ENCODE measurements at regions not wholly inside any gene's neighbourhood (a gene's known extent, or its start where the extent isn't known, plus 50 kb on each side); places are given as distances from the start of the nearest gene placed in this dataset.

GRCh38 chr16:6317934-6318333 is 1014.7 kb upstream of the RBFOX1 start:
- Histone ChIP-seq H3K9ac (ENCODE audit: insufficient read depth in 1 of 2, low read length in 2 of 2) (no peak overlapping the region), H3K27ac (ENCODE audit: low read depth in 1 of 2, low read length in 1 of 2) (no peak overlapping the region), H3K9me3 (ENCODE audit: control insufficient read depth in 4 of 4, insufficient read depth in 3 of 4, low read length in 3 of 4) (peaks cover 0 to 2% (median 1%) of the 10 kb centered on the region in 4 donors), H3K4me1 (ENCODE audit: control insufficient read depth in 5 of 5, insufficient read depth in 5 of 5, low read length in 5 of 5) (no peaks in the 10 kb centered on the region), H3K36me3 (ENCODE audit: control insufficient read depth in 4 of 4, insufficient read depth in 4 of 4, low read length in 4 of 4) (no peaks in the 10 kb centered on the region), H3K4me3 (no peak overlapping the region), H3K27me3 (ENCODE audit: control insufficient read depth in 3 of 3, insufficient read depth in 3 of 3, low read length in 2 of 3) (no peaks in the 10 kb centered on the region)
- ATAC-seq (ENCODE audit: insufficient read depth, low FRiP score) (no peak), DNase-seq (no peak)
- no peak for TF ChIP-seq CTCF (IDR thresholded peaks at IDR 0.05; ENCODE audit: control extremely low read depth, extremely low read depth)
- WGBS, 2 donors: 48 to 70% methylated on average over 4 of the region's 4 CpGs

- TF ChIP-seq CTCF (IDR thresholded peaks at IDR 0.05; ENCODE audit: control extremely low read depth, extremely low read depth): no peak
- 80 to 85% methylated on average over 8 of the region's 8 CpGs for WGBS, 2 donors
- peaks cover 0 to 4% (median 1%) of the 10 kb centered on the region in 4 donors for H3K9me3 ChIP-seq (ENCODE audit: control insufficient read depth in 4 of 4, insufficient read depth in 3 of 4, low read length in 3 of 4)
Measured at GRCh38 chr16:6309271-6309670, 1023.4 kb upstream of the RBFOX1 start.

GRCh38 chr16:6308176-6308575 is 1024.5 kb upstream of the RBFOX1 start:
- H3K9ac ChIP-seq (ENCODE audit: insufficient read depth in 1 of 2, low read length in 2 of 2): no peak overlapping the region
- no peak for TF ChIP-seq CTCF (IDR thresholded peaks at IDR 0.05; ENCODE audit: control extremely low read depth, extremely low read depth)
- H3K4me1 ChIP-seq (ENCODE audit: control insufficient read depth in 5 of 5, insufficient read depth in 5 of 5, low read length in 5 of 5): no peaks in the 10 kb centered on the region
- no peaks in the 10 kb centered on the region for H3K36me3 ChIP-seq (ENCODE audit: control insufficient read depth in 4 of 4, insufficient read depth in 4 of 4, low read length in 4 of 4)
- no peak overlapping the region for H3K4me3 ChIP-seq
- no peak overlapping the region for H3K27ac ChIP-seq (ENCODE audit: low read depth in 1 of 2, low read length in 1 of 2)
- DNase-seq (no peak), ATAC-seq (ENCODE audit: insufficient read depth, low FRiP score) (no peak)
- peaks cover 0 to 4% (median 0%) of the 10 kb centered on the region in 4 donors for H3K9me3 ChIP-seq (ENCODE audit: control insufficient read depth in 4 of 4, insufficient read depth in 3 of 4, low read length in 3 of 4)
- H3K27me3 ChIP-seq (ENCODE audit: control insufficient read depth in 3 of 3, insufficient read depth in 3 of 3, low read length in 2 of 3): peaks cover 0 to 6% (median 0%) of the 10 kb centered on the region in 3 donors
- WGBS, 2 donors: 53 to 61% methylated on average over 2 of the region's 2 CpGs

More at GRCh38 chr16:6309271-6309670, 1023.4 kb upstream of the RBFOX1 start:
- no peak overlapping the region for H3K4me3 ChIP-seq
- no peak for DNase-seq
- H3K36me3 ChIP-seq (ENCODE audit: control insufficient read depth in 4 of 4, insufficient read depth in 4 of 4, low read length in 4 of 4): no peaks in the 10 kb centered on the region
- no peaks in the 10 kb centered on the region for H3K4me1 ChIP-seq (ENCODE audit: control insufficient read depth in 5 of 5, insufficient read depth in 5 of 5, low read length in 5 of 5)
- H3K9ac ChIP-seq (ENCODE audit: insufficient read depth in 1 of 2, low read length in 2 of 2): no peak overlapping the region
- peaks cover 0 to 6% (median 0%) of the 10 kb centered on the region in 3 donors for H3K27me3 ChIP-seq (ENCODE audit: control insufficient read depth in 3 of 3, insufficient read depth in 3 of 3, low read length in 2 of 3)
- no peak for ATAC-seq (ENCODE audit: insufficient read depth, low FRiP score)
- H3K27ac ChIP-seq (ENCODE audit: low read depth in 1 of 2, low read length in 1 of 2): no peak overlapping the region

- WGBS, 2 donors: 89 to 90% methylated on average over 4 of the region's 4 CpGs
- no peak for DNase-seq
- H3K9me3 ChIP-seq (ENCODE audit: control insufficient read depth in 4 of 4, insufficient read depth in 3 of 4, low read length in 3 of 4): peaks cover 0 to 6% (median 3%) of the 10 kb centered on the region in 4 donors
- no peaks in the 10 kb centered on the region for H3K36me3 ChIP-seq (ENCODE audit: control insufficient read depth in 4 of 4, insufficient read depth in 4 of 4, low read length in 4 of 4)
- no peak for ATAC-seq (ENCODE audit: insufficient read depth, low FRiP score)
- H3K27me3 ChIP-seq (ENCODE audit: control insufficient read depth in 3 of 3, insufficient read depth in 3 of 3, low read length in 2 of 3): no peaks in the 10 kb centered on the region
- no peak overlapping the region for H3K4me3 ChIP-seq
- no peak for TF ChIP-seq CTCF (IDR thresholded peaks at IDR 0.05; ENCODE audit: control extremely low read depth, extremely low read depth)
- H3K4me1 ChIP-seq (ENCODE audit: control insufficient read depth in 5 of 5, insufficient read depth in 5 of 5, low read length in 5 of 5): no peaks in the 10 kb centered on the region
- no peak overlapping the region for H3K27ac ChIP-seq (ENCODE audit: low read depth in 1 of 2, low read length in 1 of 2)
- H3K9ac ChIP-seq (ENCODE audit: insufficient read depth in 1 of 2, low read length in 2 of 2): no peak overlapping the region
Measured at GRCh38 chr16:6300523-6300922, 1032.1 kb upstream of the RBFOX1 start.

Data from lung (tissue), 11 donors.